Osteoblast (primary cell): ENCODE measurements at regions not wholly inside any gene's neighbourhood (a gene's known extent, or its start where the extent isn't known, plus 50 kb on each side); places are given as distances from the start of the nearest gene placed in this dataset.

ENCODE experiments used
- DNase-seq: peaks from one replicate; pipeline ENCODE4 v3.0.0; 2011; ENCODE audit warnings: low spot score, mixed read lengths; ENCODE audit not compliant: insufficient read length; ENCODE audit errors: missing footprints
- H2AFZ ChIP-seq: 2 replicates; pipeline ENCODE4 v1.6.0; 2011; ENCODE audit warnings: mild to moderate bottlenecking, low read length
- H3K27ac ChIP-seq: 2 replicates; pipeline ENCODE4 v1.5.1; 2011; ENCODE audit warnings: mild to moderate bottlenecking, low read depth, low read length, moderate library complexity
- H3K27me3 ChIP-seq: 2 replicates; pipeline ENCODE4 v1.6.0; 2012; ENCODE audit warnings: mild to moderate bottlenecking, control low read depth, inconsistent platforms, low read length, moderate library complexity; ENCODE audit not compliant: insufficient read depth
- H3K36me3 ChIP-seq: 2 replicates; pipeline ENCODE4 v1.5.1; 2011; ENCODE audit warnings: mild to moderate bottlenecking, low read length, control low read depth, moderate library complexity; ENCODE audit not compliant: insufficient read depth
- H3K4me1 ChIP-seq: 2 replicates; pipeline ENCODE4 v1.5.1; 2011; ENCODE audit warnings: mild to moderate bottlenecking, low read length, control low read depth, moderate library complexity; ENCODE audit not compliant: insufficient read depth
- H3K4me2 ChIP-seq: 2 replicates; pipeline ENCODE4 v1.6.0; 2011; ENCODE audit warnings: mild to moderate bottlenecking, low read length; ENCODE audit not compliant: insufficient read depth
- H3K4me3 ChIP-seq: fragments of 200-600 bp; sonication (generic); 3 replicates; pipeline ENCODE4 v1.5.1; 2012; ENCODE audit warnings: mild to moderate bottlenecking, low read length, inconsistent platforms; ENCODE audit not compliant: insufficient read depth
- H3K79me2 ChIP-seq: 2 replicates; pipeline ENCODE4 v1.6.0; 2012; ENCODE audit warnings: mild to moderate bottlenecking, low read length, control low read depth, inconsistent platforms; ENCODE audit not compliant: insufficient read depth
- H3K9me3 ChIP-seq: 2 replicates; pipeline ENCODE4 v1.5.1; 2011; ENCODE audit warnings: low read depth, low read length, control low read depth
- H4K20me1 ChIP-seq: 2 replicates; pipeline ENCODE4 v1.6.0; 2012; ENCODE audit warnings: mild to moderate bottlenecking, low read length, control low read depth; ENCODE audit not compliant: insufficient read depth
- TF ChIP-seq, protein P1 (sequence below): IDR thresholded peaks from 2 replicates; pipeline ENCODE4 v1.5.1; 2011; ENCODE audit warnings: mild to moderate bottlenecking, low read depth, low read length, moderate library complexity; ENCODE audit errors: extremely low read depth

DNA sequence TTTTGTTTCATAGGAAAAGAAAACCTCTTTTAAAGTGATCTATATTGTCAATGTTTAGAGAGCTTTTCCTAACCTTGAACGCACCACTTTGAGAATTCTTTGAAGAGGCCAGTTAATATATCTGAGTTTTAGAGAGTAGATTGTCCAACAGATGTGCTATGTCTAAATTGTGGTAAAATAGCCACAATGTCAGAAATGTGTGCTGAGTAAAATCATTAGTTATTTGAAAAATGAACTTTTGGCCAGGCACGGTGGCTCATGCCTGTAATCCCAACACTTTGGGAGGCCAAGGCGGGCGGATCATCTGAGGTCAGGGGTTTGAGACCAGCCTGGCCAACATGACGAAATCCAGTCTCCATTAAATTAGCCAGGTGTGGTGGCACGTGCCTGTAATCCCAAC is 61.6 kb upstream of the KIAA1217 start:
- TF ChIP-seq, protein P1, sequence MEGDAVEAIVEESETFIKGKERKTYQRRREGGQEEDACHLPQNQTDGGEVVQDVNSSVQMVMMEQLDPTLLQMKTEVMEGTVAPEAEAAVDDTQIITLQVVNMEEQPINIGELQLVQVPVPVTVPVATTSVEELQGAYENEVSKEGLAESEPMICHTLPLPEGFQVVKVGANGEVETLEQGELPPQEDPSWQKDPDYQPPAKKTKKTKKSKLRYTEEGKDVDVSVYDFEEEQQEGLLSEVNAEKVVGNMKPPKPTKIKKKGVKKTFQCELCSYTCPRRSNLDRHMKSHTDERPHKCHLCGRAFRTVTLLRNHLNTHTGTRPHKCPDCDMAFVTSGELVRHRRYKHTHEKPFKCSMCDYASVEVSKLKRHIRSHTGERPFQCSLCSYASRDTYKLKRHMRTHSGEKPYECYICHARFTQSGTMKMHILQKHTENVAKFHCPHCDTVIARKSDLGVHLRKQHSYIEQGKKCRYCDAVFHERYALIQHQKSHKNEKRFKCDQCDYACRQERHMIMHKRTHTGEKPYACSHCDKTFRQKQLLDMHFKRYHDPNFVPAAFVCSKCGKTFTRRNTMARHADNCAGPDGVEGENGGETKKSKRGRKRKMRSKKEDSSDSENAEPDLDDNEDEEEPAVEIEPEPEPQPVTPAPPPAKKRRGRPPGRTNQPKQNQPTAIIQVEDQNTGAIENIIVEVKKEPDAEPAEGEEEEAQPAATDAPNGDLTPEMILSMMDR, result no peak
- H3K4me3 ChIP-seq, result no peak overlapping the region
- no peak overlapping the region for H2AFZ ChIP-seq
- no peaks in the 10 kb centered on the region for H3K9me3 ChIP-seq
- H4K20me1 ChIP-seq, result no peaks in the 10 kb centered on the region
- H3K4me2 ChIP-seq, result no peak overlapping the region
- H3K27me3 ChIP-seq, result no peaks in the 10 kb centered on the region
- H3K36me3 ChIP-seq, result no peaks in the 10 kb centered on the region
- no peak overlapping the region for H3K27ac ChIP-seq
- no peak for DNase-seq
- H3K4me1 ChIP-seq, result no peaks in the 10 kb centered on the region
- H3K79me2 ChIP-seq, result no peaks in the 10 kb centered on the region

DNA sequence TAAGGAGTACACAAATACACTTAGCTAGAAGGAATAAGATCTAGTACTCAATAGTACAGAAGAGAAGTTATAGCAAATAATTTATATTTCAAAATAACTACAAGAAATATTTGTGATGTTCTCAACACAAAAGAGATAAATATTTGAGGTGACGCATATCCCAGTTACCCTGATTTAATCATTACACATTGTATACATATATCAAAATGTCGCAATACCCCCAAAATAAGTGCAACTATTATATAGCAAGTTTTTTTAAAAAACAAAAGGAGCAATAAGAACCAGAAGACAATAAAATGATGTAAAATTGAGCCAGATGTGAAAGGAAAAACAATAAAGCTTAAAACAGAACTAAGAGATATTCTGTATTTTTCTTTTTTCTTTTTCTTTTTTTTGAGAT is 59.3 kb upstream of the KIAA1217 start:
- H3K79me2 ChIP-seq, result no peaks in the 10 kb centered on the region
- no peak overlapping the region for H3K27ac ChIP-seq
- TF ChIP-seq, protein P1, result no peak
- DNase-seq, result no peak
- H3K4me1 ChIP-seq, result no peaks in the 10 kb centered on the region
- no peaks in the 10 kb centered on the region for H3K36me3 ChIP-seq
- H3K9me3 ChIP-seq, result no peaks in the 10 kb centered on the region
- H4K20me1 ChIP-seq, result no peaks in the 10 kb centered on the region
- H2AFZ ChIP-seq, result no peak overlapping the region
- no peak overlapping the region for H3K4me2 ChIP-seq
- no peak overlapping the region for H3K4me3 ChIP-seq
- H3K27me3 ChIP-seq, result no peaks in the 10 kb centered on the region

DNA sequence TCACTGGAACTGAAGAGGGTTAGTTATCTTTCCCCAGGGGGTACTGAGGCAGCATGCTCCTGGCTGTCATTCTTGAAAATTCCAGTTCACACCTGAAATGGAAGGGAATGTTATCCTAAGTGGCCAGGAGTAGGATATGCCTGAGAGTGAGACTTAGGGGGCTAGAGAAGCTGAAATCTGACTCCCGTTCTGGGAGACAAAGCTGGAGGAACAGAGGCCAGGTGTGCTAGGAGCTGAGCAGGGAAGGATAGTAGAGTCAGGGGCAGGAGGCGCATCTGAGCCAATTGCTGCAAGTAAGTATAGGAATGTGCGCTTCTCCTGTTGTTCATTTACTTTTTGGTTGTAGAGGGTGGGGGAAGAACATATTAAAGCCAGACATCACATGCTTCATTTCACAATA is 58.1 kb upstream of the KIAA1217 start:
- H3K4me2 ChIP-seq, result no peak overlapping the region
- TF ChIP-seq, protein P1, result no peak
- H3K9me3 ChIP-seq, result no peaks in the 10 kb centered on the region
- H3K27me3 ChIP-seq, result no peaks in the 10 kb centered on the region
- no peak overlapping the region for H3K27ac ChIP-seq
- H3K36me3 ChIP-seq, result no peaks in the 10 kb centered on the region
- H3K79me2 ChIP-seq, result no peaks in the 10 kb centered on the region
- H4K20me1 ChIP-seq, result no peaks in the 10 kb centered on the region
- no peak overlapping the region for H2AFZ ChIP-seq
- H3K4me3 ChIP-seq, result no peak overlapping the region
- no peak for DNase-seq
- H3K4me1 ChIP-seq, result no peaks in the 10 kb centered on the region

DNA sequence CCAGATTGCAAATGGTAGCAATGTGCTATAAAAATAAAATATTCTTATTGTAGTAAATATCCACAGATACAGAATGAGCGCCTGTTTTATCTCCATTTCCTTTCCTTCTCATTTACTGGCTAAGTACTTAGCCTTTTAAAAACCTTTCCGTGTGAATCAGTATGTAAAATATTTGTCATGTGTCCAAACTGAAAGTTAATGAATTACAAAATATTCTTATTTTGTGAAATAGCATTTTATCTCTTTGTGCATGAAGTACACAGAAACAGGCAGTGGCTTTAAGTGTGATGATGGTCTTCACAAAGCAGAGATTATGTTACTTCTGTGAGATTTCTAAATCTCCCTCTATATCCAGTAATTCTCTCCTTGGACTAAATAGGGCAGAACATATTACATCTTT is 56.7 kb upstream of the KIAA1217 start:
- Histone ChIP-seq H3K4me1 (no peaks in the 10 kb centered on the region), H2AFZ (no peak overlapping the region), H3K4me3 (no peak overlapping the region), H3K36me3 (no peaks in the 10 kb centered on the region), H3K79me2 (no peaks in the 10 kb centered on the region), H3K27ac (no peak overlapping the region), H3K27me3 (no peaks in the 10 kb centered on the region), H4K20me1 (no peaks in the 10 kb centered on the region), H3K9me3 (no peaks in the 10 kb centered on the region), H3K4me2 (no peak overlapping the region)
- DNase-seq, result peak; percentile 59
- TF ChIP-seq, protein P1, result no peak
